Activated CD8-positive, alpha-beta T cell treated with anti-CD3 and anti-CD28 coated beads for 36 hours (primary cell): ENCODE measurements at regions not wholly inside any gene's neighbourhood (a gene's known extent, or its start where the extent isn't known, plus 50 kb on each side); places are given as distances from the start of the nearest gene placed in this dataset.

Experiments used
- ATAC-seq: fragments of 200-7000 bp; cut with Tn5 transposase; one replicate; pipeline ENCODE4 v1.10.0; 2021; ENCODE audit warnings: mild to moderate bottlenecking, moderate library complexity
- CTCF ChIA-PET: fragments of 350-600 bp; sonication (Branson Sonifier 250); formaldehyde crosslinking; loops from one replicate; lab custom pipeline; 2021; ENCODE audit warnings: antibody characterized with exemption; lab: Charles Lee
- POLR2A ChIA-PET: fragments of 350-600 bp; sonication (Branson Sonifier 250); formaldehyde crosslinking; loops from one replicate; lab custom pipeline; 2021; ENCODE audit warnings: antibody characterized with exemption; lab: Charles Lee
- DNase-seq: peaks from one replicate; pipeline ENCODE4 v3.0.0-alpha.2; 2020
- H3K27ac Mint-ChIP-seq: one replicate; pipeline ENCODE4 v1.8.0; 2021; ENCODE audit warnings: mild to moderate bottlenecking, mixed read lengths
- H3K27me3 Mint-ChIP-seq: one replicate; pipeline ENCODE4 v1.8.0; 2021; ENCODE audit warnings: mixed read lengths
- H3K36me3 Mint-ChIP-seq: one replicate; pipeline ENCODE4 v1.8.0; 2021; ENCODE audit warnings: low read depth, mixed read lengths
- H3K4me1 Mint-ChIP-seq: one replicate; pipeline ENCODE4 v1.8.0; 2021; ENCODE audit warnings: low read depth, mixed read lengths
- H3K4me3 Mint-ChIP-seq: one replicate; pipeline ENCODE4 v1.8.0; 2021; ENCODE audit warnings: mild to moderate bottlenecking, moderate library complexity, mixed read lengths
- H3K9me3 Mint-ChIP-seq: one replicate; pipeline ENCODE4 v1.8.0; 2021; ENCODE audit warnings: mixed read lengths
- intact Hi-C: fragments of 100-400 bp; cut with micrococcal nuclease; formaldehyde crosslinking; loops from one replicate; pipeline ENCODE4 v1.10.0; 2022
- TF ChIP-seq, protein P1 (sequence below): fragments of 200-600 bp; IDR thresholded peaks from one replicate; pipeline ENCODE4 v1.8.0; 2022; ENCODE audit warnings: antibody characterized with exemption, mild to moderate bottlenecking

- Mint-ChIP-seq H3K4me1 (no peaks in the 10 kb centered on the region), H3K9me3 (peaks cover 7% of the 10 kb centered on the region), H3K27me3 (no peaks in the 10 kb centered on the region), H3K4me3 (no peak overlapping the region), H3K27ac (no peak overlapping the region), H3K36me3 (no peaks in the 10 kb centered on the region)
- no peak for ATAC-seq
- ChIA-PET POLR2A (no interaction called here), CTCF (no interaction called here)
- intact Hi-C loops = no loop called here
- TF ChIP-seq, protein P1, sequence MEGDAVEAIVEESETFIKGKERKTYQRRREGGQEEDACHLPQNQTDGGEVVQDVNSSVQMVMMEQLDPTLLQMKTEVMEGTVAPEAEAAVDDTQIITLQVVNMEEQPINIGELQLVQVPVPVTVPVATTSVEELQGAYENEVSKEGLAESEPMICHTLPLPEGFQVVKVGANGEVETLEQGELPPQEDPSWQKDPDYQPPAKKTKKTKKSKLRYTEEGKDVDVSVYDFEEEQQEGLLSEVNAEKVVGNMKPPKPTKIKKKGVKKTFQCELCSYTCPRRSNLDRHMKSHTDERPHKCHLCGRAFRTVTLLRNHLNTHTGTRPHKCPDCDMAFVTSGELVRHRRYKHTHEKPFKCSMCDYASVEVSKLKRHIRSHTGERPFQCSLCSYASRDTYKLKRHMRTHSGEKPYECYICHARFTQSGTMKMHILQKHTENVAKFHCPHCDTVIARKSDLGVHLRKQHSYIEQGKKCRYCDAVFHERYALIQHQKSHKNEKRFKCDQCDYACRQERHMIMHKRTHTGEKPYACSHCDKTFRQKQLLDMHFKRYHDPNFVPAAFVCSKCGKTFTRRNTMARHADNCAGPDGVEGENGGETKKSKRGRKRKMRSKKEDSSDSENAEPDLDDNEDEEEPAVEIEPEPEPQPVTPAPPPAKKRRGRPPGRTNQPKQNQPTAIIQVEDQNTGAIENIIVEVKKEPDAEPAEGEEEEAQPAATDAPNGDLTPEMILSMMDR = no peak
- DNase-seq = no peak
Measured at GRCh38 chr14:87268997-87269396, 724.0 kb downstream of the GALC start.

DNA sequence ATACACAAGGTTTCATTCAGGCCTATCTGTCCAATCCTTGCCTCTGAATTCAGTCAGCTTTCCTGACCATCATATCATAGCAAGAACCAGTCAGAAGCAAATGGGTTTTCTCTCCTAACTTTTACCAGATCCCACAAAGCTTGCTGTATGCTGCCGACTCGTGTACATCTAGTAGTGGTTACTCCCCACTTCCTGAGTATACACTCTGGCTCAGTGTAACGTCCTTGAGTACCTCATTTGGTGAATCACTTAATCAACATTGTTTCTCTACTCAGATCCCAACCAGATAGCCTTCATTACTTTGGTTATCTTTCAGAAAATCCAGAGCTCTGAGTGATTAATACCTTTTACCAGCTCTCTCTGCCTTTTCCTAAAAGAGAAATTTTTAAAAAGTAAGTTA is 728.2 kb downstream of the GALC start:
- POLR2A ChIA-PET = no interaction called here
- Mint-ChIP-seq H3K27ac (no peak overlapping the region), H3K9me3 (no peaks in the 10 kb centered on the region), H3K36me3 (no peaks in the 10 kb centered on the region), H3K4me1 (no peaks in the 10 kb centered on the region), H3K4me3 (no peak overlapping the region), H3K27me3 (no peaks in the 10 kb centered on the region)
- CTCF ChIA-PET = no interaction called here
- no peak for ATAC-seq
- intact Hi-C loops = no loop called here
- TF ChIP-seq, protein P1 = no peak
- no peak for DNase-seq

- Mint-ChIP-seq H3K4me3 (no peak overlapping the region), H3K27ac (no peak overlapping the region), H3K27me3 (no peaks in the 10 kb centered on the region), H3K36me3 (no peaks in the 10 kb centered on the region), H3K4me1 (no peaks in the 10 kb centered on the region), H3K9me3 (no peaks in the 10 kb centered on the region)
- CTCF ChIA-PET = no interaction called here
- POLR2A ChIA-PET = no interaction called here
- TF ChIP-seq, protein P1 = no peak
- ATAC-seq (no peak), DNase-seq (no peak)
- intact Hi-C loops = no loop called here
Measured at GRCh38 chr14:87264272-87264785, 728.7 kb downstream of the GALC start.

GRCh38 chr14:87261621-87262020 is 731.4 kb downstream of the GALC start:
- Mint-ChIP-seq H3K4me3 (no peak overlapping the region), H3K4me1 (no peaks in the 10 kb centered on the region), H3K9me3 (peaks cover 7% of the 10 kb centered on the region), H3K27ac (no peak overlapping the region), H3K36me3 (no peaks in the 10 kb centered on the region), H3K27me3 (no peaks in the 10 kb centered on the region)
- TF ChIP-seq, protein P1 = no peak
- intact Hi-C loops = no loop called here
- CTCF ChIA-PET = no interaction called here
- no peak for DNase-seq
- POLR2A ChIA-PET = no interaction called here
- no peak for ATAC-seq

GRCh38 chr14:87260460-87260859 is 732.5 kb downstream of the GALC start:
- TF ChIP-seq, protein P1 = no peak
- DNase-seq (no peak), ATAC-seq (no peak)
- Mint-ChIP-seq H3K4me1 (no peaks in the 10 kb centered on the region), H3K9me3 (peaks cover 7% of the 10 kb centered on the region), H3K36me3 (no peaks in the 10 kb centered on the region), H3K4me3 (no peak overlapping the region), H3K27me3 (no peaks in the 10 kb centered on the region), H3K27ac (no peak overlapping the region)
- intact Hi-C loops = no loop called here
- ChIA-PET CTCF (no interaction called here), POLR2A (no interaction called here)
